DOHH2 (cell line): ENCODE measurements at regions not wholly inside any gene's neighbourhood (a gene's known extent, or its start where the extent isn't known, plus 50 kb on each side); places are given as distances from the start of the nearest gene placed in this dataset.
A peak's percentile ranks its signal among the peaks of the same experiment; 100 is the strongest.

Source experiments
- H3F3A ChIP-seq: fragments of 200-600 bp; sonication (generic), shearing (Covaris generic); 2 replicates; pipeline ENCODE4 v1.6.0; 2016; ENCODE audit warnings: antibody characterized with exemption, mild to moderate bottlenecking; ENCODE audit not compliant: control insufficient read depth, insufficient read depth
- H3K27ac ChIP-seq: fragments of 200-600 bp; sonication (generic); 2 replicates; pipeline ENCODE4 v1.5.1; 2014; ENCODE audit warnings: low read depth, mild to moderate bottlenecking, low read length, moderate library complexity
- H3K27me3 ChIP-seq: fragments of 200-600 bp; sonication (generic); 2 replicates; pipeline ENCODE4 v1.6.1; 2014; ENCODE audit warnings: mild to moderate bottlenecking, low read length, mixed read lengths; ENCODE audit not compliant: control insufficient read depth
- H3K36me3 ChIP-seq: fragments of 200-600 bp; sonication (generic); 2 replicates; pipeline ENCODE4 v1.6.1; 2014; ENCODE audit warnings: mild to moderate bottlenecking, low read length, moderate library complexity, mixed read lengths; ENCODE audit not compliant: control insufficient read depth
- H3K4me1 ChIP-seq: fragments of 200-600 bp; sonication (generic); 2 replicates; pipeline ENCODE4 v1.6.1; 2014; ENCODE audit warnings: mild to moderate bottlenecking, low read length, mixed read lengths; ENCODE audit not compliant: control insufficient read depth
- H3K4me2 ChIP-seq: fragments of 200-600 bp; sonication (generic); 2 replicates; pipeline ENCODE4 v1.6.0; 2014; ENCODE audit warnings: mild to moderate bottlenecking, low read length, moderate library complexity
- H3K4me3 ChIP-seq: fragments of 200-600 bp; sonication (generic); 2 replicates; pipeline ENCODE4 v1.5.1; 2014; ENCODE audit warnings: mild to moderate bottlenecking, low read length, mixed read lengths
- H3K79me2 ChIP-seq: fragments of 200-600 bp; sonication (generic); 2 replicates; pipeline ENCODE4 v1.6.1; 2014; ENCODE audit warnings: mild to moderate bottlenecking, low read length, mixed read lengths; ENCODE audit not compliant: control insufficient read depth
- H3K9me2 ChIP-seq: fragments of 200-600 bp; sonication (generic); replicated peaks from 2 replicates; pipeline ENCODE4 v1.6.1; 2014; ENCODE audit warnings: mild to moderate bottlenecking, low read length, mixed read lengths; ENCODE audit not compliant: control insufficient read depth
- H3K9me3 ChIP-seq: fragments of 200-600 bp; sonication (generic); 2 replicates; pipeline ENCODE4 v1.6.1; 2014; ENCODE audit warnings: antibody characterized with exemption, low read length, mixed read lengths; ENCODE audit not compliant: control insufficient read depth, insufficient read depth
- H4K20me1 ChIP-seq: fragments of 200-600 bp; sonication (generic); 2 replicates; pipeline ENCODE4 v1.6.0; 2014; ENCODE audit warnings: low read depth, mild to moderate bottlenecking, antibody characterized with exemption, low read length, moderate library complexity; ENCODE audit not compliant: control insufficient read depth, insufficient read depth
- CTCF ChIP-seq: fragments of 200-600 bp; sonication (generic); IDR thresholded peaks from one replicate; pipeline ENCODE4 v1.5.1; 2014; ENCODE audit warnings: antibody characterized with exemption, mild to moderate bottlenecking, low read depth, low read length; ENCODE audit not compliant: poor library complexity, severe bottlenecking
- EZH2phosphoT487 ChIP-seq: fragments of 200-600 bp; sonication (generic); IDR thresholded peaks from 2 replicates; pipeline ENCODE4 v1.6.1; 2017; ENCODE audit warnings: borderline replicate concordance, mild to moderate bottlenecking, antibody characterized with exemption, low read length, moderate library complexity, mixed read lengths

GRCh38 chr1:114032271-114033215 lies 53.3 kb downstream of the OLFML3 start:
- Histone ChIP-seq H3K9me3 (no peaks in the 10 kb centered on the region), H3K36me3 (no peaks in the 10 kb centered on the region), H3F3A (no peaks in the 10 kb centered on the region), H3K27me3 (0 out of 2 replicates have a peak, but pooled peaks cover 6% of the 10 kb centered on the region), H3K27ac (no peak overlapping the region), H3K79me2 (no peaks in the 10 kb centered on the region), H3K4me2 (no peak overlapping the region), H3K4me3 (no peak overlapping the region), H4K20me1 (no peaks in the 10 kb centered on the region), H3K9me2 (no peaks in the 10 kb centered on the region), H3K4me1 (no peaks in the 10 kb centered on the region)
- TF ChIP-seq EZH2phosphoT487: no peak
- no peak for TF ChIP-seq CTCF

- Histone ChIP-seq H3K4me2 (no peak overlapping the region), H4K20me1 (no peaks in the 10 kb centered on the region), H3K4me3 (no peak overlapping the region), H3K9me3 (no peaks in the 10 kb centered on the region), H3K79me2 (no peaks in the 10 kb centered on the region), H3K4me1 (no peaks in the 10 kb centered on the region), H3K27ac (no peak overlapping the region), H3K27me3 (0 out of 2 replicates have a peak, but pooled peaks cover 2% of the 10 kb centered on the region), H3K9me2 (no peaks in the 10 kb centered on the region), H3F3A (no peaks in the 10 kb centered on the region), H3K36me3 (no peaks in the 10 kb centered on the region)
- no peak for TF ChIP-seq EZH2phosphoT487
- peak; percentile 52 for TF ChIP-seq CTCF
Observed at GRCh38 chr1:114033216-114033706, 54.0 kb downstream of the OLFML3 start.

GRCh38 chr1:114033961-114034360 lies 54.7 kb downstream of the OLFML3 start:
- Histone ChIP-seq H3K27me3 (0 out of 2 replicates have a peak, but pooled peaks cover 1% of the 10 kb centered on the region), H3K4me2 (no peak overlapping the region), H3K27ac (no peak overlapping the region), H3K9me2 (no peaks in the 10 kb centered on the region), H3K4me3 (no peak overlapping the region), H4K20me1 (no peaks in the 10 kb centered on the region), H3K36me3 (no peaks in the 10 kb centered on the region), H3F3A (no peaks in the 10 kb centered on the region), H3K4me1 (no peaks in the 10 kb centered on the region), H3K9me3 (no peaks in the 10 kb centered on the region), H3K79me2 (no peaks in the 10 kb centered on the region)
- no peak for TF ChIP-seq EZH2phosphoT487
- TF ChIP-seq CTCF: no peak
